Keratinocyte (primary cell): ENCODE measurements at regions not wholly inside any gene's neighbourhood (a gene's known extent, or its start where the extent isn't known, plus 50 kb on each side); places are given as distances from the start of the nearest gene placed in this dataset.

Experiments
- DNase-seq: peaks from one replicate; pipeline ENCODE4 v3.0.0-alpha.2; 2011; ENCODE audit warnings: low read depth, missing footprints, low spot score
- FAIRE-seq: peaks from 2 replicates; lab custom pipeline; 2011; peaks lifted over from hg19 to GRCh38; lab: Jason Lieb, UNC
- H2AFZ ChIP-seq: 2 replicates; pipeline ENCODE4 v1.6.0; 2012; ENCODE audit warnings: low read length, control low read depth, inconsistent platforms; ENCODE audit not compliant: control insufficient read depth
- H3K27ac ChIP-seq: 2 replicates; pipeline ENCODE4 v1.5.1; 2011; ENCODE audit warnings: low read length; ENCODE audit not compliant: control insufficient read depth, insufficient read depth
- H3K27me3 ChIP-seq: 3 replicates; pipeline ENCODE4 v1.6.0; 2011; ENCODE audit warnings: low read length; ENCODE audit not compliant: control insufficient read depth, insufficient read depth; ENCODE audit errors: extremely low read depth
- H3K36me3 ChIP-seq, 2 experiments: 2 replicates in 1 of 2; 3 replicates in 1 of 2; pipeline ENCODE4 v1.5.1; 2011; ENCODE audit warnings: low read length in 2 of 2, mild to moderate bottlenecking in 1 of 2; ENCODE audit not compliant: control insufficient read depth in 2 of 2, insufficient read depth in 2 of 2; ENCODE audit errors: extremely low read depth in 1 of 2
- H3K4me1 ChIP-seq: 3 replicates; pipeline ENCODE4 v1.5.1; 2011; ENCODE audit warnings: low read length; ENCODE audit not compliant: control insufficient read depth, insufficient read depth; ENCODE audit errors: extremely low read depth
- H3K4me2 ChIP-seq: 3 replicates; pipeline ENCODE4 v1.6.0; 2011; ENCODE audit warnings: low read depth, low read length; ENCODE audit not compliant: control insufficient read depth, insufficient read depth; ENCODE audit errors: extremely low read depth
- H3K4me3 ChIP-seq, 3 experiments: fragments of 200-600 bp in 1 of 3; sonication (generic) in 1 of 3; 2 replicates in 2 of 3; 3 replicates in 1 of 3; pipeline ENCODE4 v1.5.1; 2011 to 2016; ENCODE audit warnings: low read length in 3 of 3, mild to moderate bottlenecking in 3 of 3, control low read depth in 2 of 3, inconsistent platforms in 1 of 3, low read depth in 1 of 3, mixed read lengths in 1 of 3, mixed run types in 1 of 3, moderate library complexity in 1 of 3; ENCODE audit not compliant: control insufficient read depth in 2 of 3, insufficient read depth in 2 of 3; ENCODE audit errors: extremely low read depth in 1 of 3
- H3K79me2 ChIP-seq: 2 replicates; pipeline ENCODE4 v1.6.0; 2012; ENCODE audit warnings: low read length; ENCODE audit not compliant: control insufficient read depth, insufficient read depth
- H3K9ac ChIP-seq: 3 replicates; pipeline ENCODE4 v1.6.0; 2011; ENCODE audit warnings: low read length; ENCODE audit not compliant: control insufficient read depth, insufficient read depth; ENCODE audit errors: extremely low read depth
- H3K9me1 ChIP-seq: 3 replicates; pipeline ENCODE4 v1.6.0; 2011; ENCODE audit warnings: low read length; ENCODE audit not compliant: control insufficient read depth, insufficient read depth; ENCODE audit errors: extremely low read depth
- H3K9me3 ChIP-seq: 2 replicates; pipeline ENCODE4 v1.5.1; 2012; ENCODE audit warnings: low read depth, low read length; ENCODE audit not compliant: control insufficient read depth
- H4K20me1 ChIP-seq: 3 replicates; pipeline ENCODE4 v1.6.0; 2011; ENCODE audit warnings: low read length; ENCODE audit not compliant: control insufficient read depth, insufficient read depth; ENCODE audit errors: extremely low read depth
- CTCF ChIP-seq, 3 experiments: IDR thresholded peaks in 1 of 3; conservative IDR thresholded peaks in 1 of 3; optimal IDR thresholded peaks in 1 of 3; 2 replicates in 2 of 3; 3 replicates in 1 of 3; pipeline versions ENCODE3 to v1.5.1; 2011; ENCODE audit warnings: low read length in 3 of 3, mild to moderate bottlenecking in 3 of 3, moderate library complexity in 2 of 3, control low read depth in 1 of 3, inconsistent platforms in 1 of 3; ENCODE audit not compliant: insufficient read depth in 2 of 3; ENCODE audit errors: extremely low read depth in 1 of 3
- EZH2 ChIP-seq: IDR thresholded peaks from one replicate; pipeline ENCODE4 v1.6.1; 2012; ENCODE audit warnings: inconsistent platforms, mild to moderate bottlenecking, low read length, moderate library complexity
- dilution Hi-C: fragments of 300-500 bp; cut with MboI; formaldehyde crosslinking; loops from one replicate; pipeline ENCODE4 v1.7.0; 2020; ENCODE audit warnings: low sequenced_read_pairs; ENCODE audit not compliant: extremely low pct_ligation_motif_present

GRCh38 chr2:71862921-71863320 is 284.7 kb downstream of the CYP26B1 start:
- dilution Hi-C loops, result no loop called here
- no peaks in the 10 kb centered on the region for H3K36me3 ChIP-seq
- no peak overlapping the region for H3K4me2 ChIP-seq
- no peaks in the 10 kb centered on the region for H3K9me1 ChIP-seq
- peaks cover 10% of the 10 kb centered on the region for H3K27me3 ChIP-seq
- no peaks in the 10 kb centered on the region for H3K79me2 ChIP-seq
- no peaks in the 10 kb centered on the region for H3K4me1 ChIP-seq
- DNase-seq, result no peak
- TF ChIP-seq CTCF (optimal IDR thresholded peaks at IDR 0.05 in 1 of 3, IDR thresholded peaks at IDR 0.05 in 1 of 3, conservative IDR thresholded peaks at IDR 0.05 in 1 of 3; ENCODE audit: extremely low read depth in 1 of 3, insufficient read depth in 2 of 3, low read length in 3 of 3) (no peak), EZH2 (no peak)
- no peak overlapping the region for H3K27ac ChIP-seq
- FAIRE-seq, result no peak
- H2AFZ ChIP-seq, result no peak overlapping the region
- no peaks in the 10 kb centered on the region for H4K20me1 ChIP-seq
- no peaks in the 10 kb centered on the region for H3K9me3 ChIP-seq
- no peak overlapping the region for H3K4me3 ChIP-seq
- no peak overlapping the region for H3K9ac ChIP-seq

GRCh38 chr2:71861186-71862160 is 286.2 kb downstream of the CYP26B1 start:
- Histone ChIP-seq H3K4me1 (no peaks in the 10 kb centered on the region), H4K20me1 (no peaks in the 10 kb centered on the region), H2AFZ (no peak overlapping the region), H3K36me3 (no peaks in the 10 kb centered on the region), H3K9me1 (no peaks in the 10 kb centered on the region), H3K27ac (no peak overlapping the region), H3K9ac (no peak overlapping the region), H3K9me3 (no peaks in the 10 kb centered on the region), H3K27me3 (peaks cover 10% of the 10 kb centered on the region), H3K79me2 (no peaks in the 10 kb centered on the region), H3K4me2 (no peak overlapping the region), H3K4me3 (no peak overlapping the region)
- dilution Hi-C loops, result no loop called here
- no peak for FAIRE-seq
- DNase-seq, result no peak
- no peak for TF ChIP-seq CTCF (optimal IDR thresholded peaks at IDR 0.05 in 1 of 3, IDR thresholded peaks at IDR 0.05 in 1 of 3, conservative IDR thresholded peaks at IDR 0.05 in 1 of 3; ENCODE audit: extremely low read depth in 1 of 3, insufficient read depth in 2 of 3, low read length in 3 of 3)
- TF ChIP-seq EZH2, result no peak
